Osteocyte (in vitro differentiated cells): ENCODE measurements at regions not wholly inside any gene's neighbourhood (a gene's known extent, or its start where the extent isn't known, plus 50 kb on each side); places are given as distances from the start of the nearest gene placed in this dataset.
A peak's percentile ranks its signal among the peaks of the same experiment; 100 is the strongest.

ENCODE experiments used
- DNase-seq: peaks from one replicate; pipeline ENCODE4 v3.0.0; 2021; ENCODE audit warnings: mixed read lengths; ENCODE audit not compliant: unreplicated experiment; ENCODE audit errors: extremely low spot score
- H3K27ac Mint-ChIP-seq: one replicate; pipeline ENCODE4 v1.8.0; 2021; ENCODE audit warnings: mild to moderate bottlenecking, mixed read lengths; ENCODE audit not compliant: unreplicated experiment
- H3K27me3 Mint-ChIP-seq: one replicate; pipeline ENCODE4 v1.8.0; 2021; ENCODE audit warnings: mixed read lengths; ENCODE audit not compliant: unreplicated experiment
- H3K36me3 Mint-ChIP-seq: one replicate; pipeline ENCODE4 v1.8.0; 2021; ENCODE audit warnings: mixed read lengths; ENCODE audit not compliant: unreplicated experiment
- H3K4me1 Mint-ChIP-seq: one replicate; pipeline ENCODE4 v1.8.0; 2021; ENCODE audit warnings: mixed read lengths; ENCODE audit not compliant: unreplicated experiment
- H3K4me3 Mint-ChIP-seq: one replicate; pipeline ENCODE4 v1.8.0; 2021; ENCODE audit warnings: mild to moderate bottlenecking, moderate library complexity, mixed read lengths; ENCODE audit not compliant: unreplicated experiment
- H3K9me3 Mint-ChIP-seq: one replicate; pipeline ENCODE4 v1.8.0; 2021; ENCODE audit warnings: mixed read lengths; ENCODE audit not compliant: unreplicated experiment
- CTCF ChIP-seq: fragments of 200-600 bp; sonication (generic); IDR thresholded peaks from 2 replicates; pipeline ENCODE4 v1.5.0; 2021; ENCODE audit warnings: antibody characterized with exemption, mild to moderate bottlenecking, moderate library complexity

- peaks cover 21% of the 10 kb centered on the region for H3K4me1 Mint-ChIP-seq
- no peak for DNase-seq
- no peaks in the 10 kb centered on the region for H3K27me3 Mint-ChIP-seq
- H3K4me3 Mint-ChIP-seq = no peak overlapping the region
- TF ChIP-seq CTCF = no peak
- no peak overlapping the region for H3K27ac Mint-ChIP-seq
- H3K36me3 Mint-ChIP-seq = no peaks in the 10 kb centered on the region
- H3K9me3 Mint-ChIP-seq = no peaks in the 10 kb centered on the region
These were observed 303.6 kb upstream of the MSX2 start for GRCh38 chr5:174420651-174421407.

GRCh38 chr5:174421408-174421805 is 303.0 kb upstream of the MSX2 start:
- no peak for DNase-seq
- Mint-ChIP-seq H3K27ac (no peak overlapping the region), H3K27me3 (no peaks in the 10 kb centered on the region), H3K9me3 (no peaks in the 10 kb centered on the region), H3K4me3 (no peak overlapping the region), H3K36me3 (no peaks in the 10 kb centered on the region), H3K4me1 (peaks cover 24% of the 10 kb centered on the region)
- no peak for TF ChIP-seq CTCF

GRCh38 chr5:174423558-174423957 is 300.8 kb upstream of the MSX2 start:
- no peak overlapping the region for H3K27ac Mint-ChIP-seq
- no peaks in the 10 kb centered on the region for H3K36me3 Mint-ChIP-seq
- no peak for TF ChIP-seq CTCF
- peaks cover 24% of the 10 kb centered on the region for H3K4me1 Mint-ChIP-seq
- peaks cover 6% of the 10 kb centered on the region for H3K27me3 Mint-ChIP-seq
- H3K4me3 Mint-ChIP-seq = no peak overlapping the region
- DNase-seq = no peak
- peaks cover under 1% of the 10 kb centered on the region for H3K9me3 Mint-ChIP-seq

DNA sequence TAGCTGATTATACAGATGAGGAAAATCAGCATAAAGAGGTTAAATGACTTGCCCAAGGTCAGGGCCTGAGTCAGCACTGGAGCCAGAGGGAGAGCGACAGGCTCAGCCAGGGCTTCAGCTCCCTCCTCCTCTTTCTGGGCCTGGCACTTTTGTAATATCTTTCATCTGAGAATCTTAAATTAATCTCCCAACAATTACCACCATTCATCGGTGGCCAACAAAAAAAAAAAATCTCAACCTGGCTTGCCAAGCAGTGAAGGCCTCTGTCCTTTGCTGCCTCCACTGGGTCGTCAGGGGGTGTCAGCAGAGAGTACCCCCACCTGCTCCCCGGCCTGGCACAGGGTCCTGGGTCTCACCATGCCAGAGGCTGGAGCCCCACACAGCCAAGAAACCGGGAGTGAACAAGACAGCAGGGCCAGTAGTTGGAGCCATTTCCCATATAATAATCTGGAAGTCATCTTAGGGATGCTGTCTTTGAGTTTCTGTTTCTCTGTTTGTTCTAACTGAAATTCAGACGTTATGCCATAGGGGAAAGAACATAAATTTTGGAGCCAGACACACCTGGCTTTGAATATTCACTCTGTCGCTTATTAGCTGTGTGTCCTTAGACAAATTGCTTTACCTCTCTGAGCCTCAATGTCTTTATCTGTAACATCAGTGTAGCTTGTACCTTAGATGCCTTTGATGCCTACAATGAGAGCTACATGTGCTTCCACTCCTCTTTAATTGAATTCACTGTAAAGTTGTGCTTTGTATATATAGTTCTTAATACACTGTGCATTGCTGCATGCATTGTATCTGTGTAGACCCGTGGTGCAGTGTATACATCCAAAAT is 299.9 kb upstream of the MSX2 start:
- Mint-ChIP-seq H3K36me3 (no peaks in the 10 kb centered on the region), H3K27me3 (peaks cover 8% of the 10 kb centered on the region), H3K4me3 (no peak overlapping the region), H3K27ac (no peak overlapping the region), H3K9me3 (peaks cover 4% of the 10 kb centered on the region), H3K4me1 (peaks cover 17% of the 10 kb centered on the region)
- peak; percentile 50 for TF ChIP-seq CTCF
- no peak for DNase-seq
